ENCODE measurements at regions not wholly inside any gene's neighbourhood (a gene's known extent, or its start where the extent isn't known, plus 50 kb on each side); places are given as distances from the start of the nearest gene placed in this dataset.
A peak's percentile ranks its signal among the peaks of the same experiment; 100 is the strongest.

GRCh38 chr11:15580775-15581095 is 466.0 kb downstream of the INSC start:
- no peaks in the 10 kb centered on the region for H3K27me3 ChIP-seq
- TF ChIP-seq CTCF (IDR thresholded peaks at IDR 0.05) = no peak
- TF ChIP-seq POLR2A (IDR thresholded peaks at IDR 0.05) = no peak
- H3K4me1 ChIP-seq = peaks cover 0 to 12% (median 4%) of the 10 kb centered on the region in 4 donors
- peak in 3 of 4 donors; percentile 18 to 47 (median 25) for ATAC-seq
- peak overlapping the region in 2 of 3 donors; percentile 8 to 25 for H3K27ac ChIP-seq
- intact Hi-C loops (cut with DNase I) = no loop called here
- no peak overlapping the region for H3K4me3 ChIP-seq
- H3K9me3 ChIP-seq = no peaks in the 10 kb centered on the region
- H3K36me3 ChIP-seq = no peaks in the 10 kb centered on the region
- no peak for DNase-seq
- WGBS (ENCODE audit: insufficient coverage, low coverage, low lambda C conversion rate, missing lambda C conversion rate) = 81% methylated on average over 2 of the region's 3 CpGs

GRCh38 chr11:15584158-15584557 is 469.4 kb downstream of the INSC start:
- Histone ChIP-seq H3K27me3 (no peaks in the 10 kb centered on the region), H3K36me3 (no peaks in the 10 kb centered on the region), H3K4me3 (no peak overlapping the region), H3K9me3 (no peaks in the 10 kb centered on the region), H3K4me1 (peaks cover 0 to 12% (median 4%) of the 10 kb centered on the region in 4 donors), H3K27ac (no peak overlapping the region)
- intact Hi-C loops (cut with DNase I) = no loop called here
- 96% methylated on average over 5 of the region's 5 CpGs for WGBS (ENCODE audit: insufficient coverage, low coverage, low lambda C conversion rate, missing lambda C conversion rate)
- no peak for TF ChIP-seq CTCF (IDR thresholded peaks at IDR 0.05)
- no peak for TF ChIP-seq POLR2A (IDR thresholded peaks at IDR 0.05)
- ATAC-seq (no peak), DNase-seq (no peak)

GRCh38 chr11:15585602-15586331 is 471.0 kb downstream of the INSC start:
- 61% methylated on average over 4 of the region's 4 CpGs for WGBS (ENCODE audit: insufficient coverage, low coverage, low lambda C conversion rate, missing lambda C conversion rate)
- Histone ChIP-seq H3K27ac (no peak overlapping the region), H3K27me3 (no peaks in the 10 kb centered on the region), H3K9me3 (no peaks in the 10 kb centered on the region), H3K4me3 (no peak overlapping the region), H3K4me1 (peaks cover 0 to 2% (median 0%) of the 10 kb centered on the region in 4 donors), H3K36me3 (no peaks in the 10 kb centered on the region)
- DNase-seq (no peak), ATAC-seq (no peak)
- intact Hi-C loops (cut with DNase I) = no loop called here
- no peak for TF ChIP-seq CTCF (IDR thresholded peaks at IDR 0.05)
- no peak for TF ChIP-seq POLR2A (IDR thresholded peaks at IDR 0.05)

- no peaks in the 10 kb centered on the region for H3K4me1 ChIP-seq
- WGBS (ENCODE audit: insufficient coverage, low coverage, low lambda C conversion rate, missing lambda C conversion rate) = 56% methylated on average over 2 of the region's 2 CpGs
- no peak for ATAC-seq
- no peaks in the 10 kb centered on the region for H3K36me3 ChIP-seq
- H3K4me3 ChIP-seq = no peak overlapping the region
- TF ChIP-seq CTCF (IDR thresholded peaks at IDR 0.05) (no peak), POLR2A (IDR thresholded peaks at IDR 0.05) (no peak)
- no peak for DNase-seq
- H3K9me3 ChIP-seq = no peaks in the 10 kb centered on the region
- no peaks in the 10 kb centered on the region for H3K27me3 ChIP-seq
- no peak overlapping the region for H3K27ac ChIP-seq
- intact Hi-C loops (cut with DNase I) = no loop called here
These were observed 472.2 kb downstream of the INSC start for GRCh38 chr11:15586741-15587473.

All from right lobe of liver (tissue), 6 donors.